Gastroesophageal sphincter (tissue), 3 donors: ENCODE measurements at regions not wholly inside any gene's neighbourhood (a gene's known extent, or its start where the extent isn't known, plus 50 kb on each side); places are given as distances from the start of the nearest gene placed in this dataset.

Experiments used
- POLR2A ChIP-seq, 2 donors: fragments of 450-650 bp; IDR thresholded peaks; one replicate each; pipeline ENCODE4 v1.6.1; 2017; ENCODE audit warnings: antibody characterized with exemption in 2 of 2, mild to moderate bottlenecking in 2 of 2, moderate library complexity in 1 of 2
- POLR2AphosphoS5 ChIP-seq: sonication (generic); formaldehyde crosslinking; IDR thresholded peaks from one replicate; pipeline ENCODE4 v1.6.1; 2017; ENCODE audit warnings: antibody characterized with exemption
- TF ChIP-seq, protein P1 (sequence below), 4 experiments: fragments of 200-600 bp in 2 of 4; fragments of 450-650 bp in 2 of 4; sonication (generic) in 1 of 4; IDR thresholded peaks; one replicate each; pipeline ENCODE4 v1.5.1; 2017 to 2019; ENCODE audit warnings: antibody characterized with exemption in 4 of 4, mild to moderate bottlenecking in 2 of 4, moderate library complexity in 2 of 4

DNA sequence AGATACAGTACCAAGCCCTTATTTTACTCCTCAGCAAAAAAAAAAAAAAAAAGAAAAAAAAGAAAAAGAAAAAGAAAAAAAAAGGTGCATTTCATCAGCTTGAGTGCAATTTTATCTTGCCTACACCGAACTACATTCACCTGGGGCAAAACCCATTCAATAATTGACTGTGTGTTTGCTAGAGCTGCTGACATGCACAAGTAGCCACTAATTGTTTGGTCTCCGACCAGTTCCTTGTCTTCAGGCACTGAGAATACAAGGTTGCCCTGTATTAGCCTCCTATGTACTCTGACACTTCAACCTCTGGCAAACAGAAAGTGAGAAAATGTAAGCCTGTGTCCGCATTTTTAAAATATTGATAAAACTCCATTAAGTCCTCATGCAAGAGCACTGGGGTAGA is 1579.4 kb upstream of the LRRTM3 start:
- no peak for TF ChIP-seq POLR2A (IDR thresholded peaks at IDR 0.05)
- TF ChIP-seq, protein P1, sequence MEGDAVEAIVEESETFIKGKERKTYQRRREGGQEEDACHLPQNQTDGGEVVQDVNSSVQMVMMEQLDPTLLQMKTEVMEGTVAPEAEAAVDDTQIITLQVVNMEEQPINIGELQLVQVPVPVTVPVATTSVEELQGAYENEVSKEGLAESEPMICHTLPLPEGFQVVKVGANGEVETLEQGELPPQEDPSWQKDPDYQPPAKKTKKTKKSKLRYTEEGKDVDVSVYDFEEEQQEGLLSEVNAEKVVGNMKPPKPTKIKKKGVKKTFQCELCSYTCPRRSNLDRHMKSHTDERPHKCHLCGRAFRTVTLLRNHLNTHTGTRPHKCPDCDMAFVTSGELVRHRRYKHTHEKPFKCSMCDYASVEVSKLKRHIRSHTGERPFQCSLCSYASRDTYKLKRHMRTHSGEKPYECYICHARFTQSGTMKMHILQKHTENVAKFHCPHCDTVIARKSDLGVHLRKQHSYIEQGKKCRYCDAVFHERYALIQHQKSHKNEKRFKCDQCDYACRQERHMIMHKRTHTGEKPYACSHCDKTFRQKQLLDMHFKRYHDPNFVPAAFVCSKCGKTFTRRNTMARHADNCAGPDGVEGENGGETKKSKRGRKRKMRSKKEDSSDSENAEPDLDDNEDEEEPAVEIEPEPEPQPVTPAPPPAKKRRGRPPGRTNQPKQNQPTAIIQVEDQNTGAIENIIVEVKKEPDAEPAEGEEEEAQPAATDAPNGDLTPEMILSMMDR (IDR thresholded peaks at IDR 0.05), result no peak
- TF ChIP-seq POLR2AphosphoS5, result no peak
